Head of caudate nucleus (tissue), 42 donors: ENCODE measurements at regions not wholly inside any gene's neighbourhood (a gene's known extent, or its start where the extent isn't known, plus 50 kb on each side); places are given as distances from the start of the nearest gene placed in this dataset.

Experiments used
- DNase-seq, 42 donors: peaks; one replicate each; pipeline versions ENCODE4 v3.0.0 to v3.0.0-alpha.2; 2020 to 2021; ENCODE audit warnings: mixed read lengths in 7 of 42
- intact Hi-C: fragments of 100-400 bp; cut with DNase I; formaldehyde crosslinking; loops from one replicate; pipeline ENCODE4 v1.15.0; 2022

GRCh38 chr2:205903549-205904129 is 182.3 kb downstream of the INO80D start:
- DNase-seq = no peak
- intact Hi-C loops = no loop called here

GRCh38 chr2:205902900-205903237 is 183.1 kb downstream of the INO80D start:
- intact Hi-C loops = no loop called here
- DNase-seq = no peak

GRCh38 chr2:205902041-205902899 is 183.7 kb downstream of the INO80D start:
- DNase-seq = no peak
- intact Hi-C loops = no loop called here

- intact Hi-C loops = no loop called here
- no peak for DNase-seq
Measured at GRCh38 chr2:205901491-205901890, 184.5 kb downstream of the INO80D start.

- intact Hi-C loops = no loop called here
- DNase-seq = no peak
Measured at GRCh38 chr2:205898744-205899143, 187.2 kb downstream of the INO80D start.

- intact Hi-C loops = no loop called here
Measured at GRCh38 chr2:205895981-205896655, 189.9 kb downstream of the INO80D start.

GRCh38 chr2:205892665-205893259 is 193.2 kb downstream of the INO80D start:
- intact Hi-C loops = no loop called here
- DNase-seq = no peak

More at GRCh38 chr2:205895981-205896655, 189.9 kb downstream of the INO80D start:
- DNase-seq = no peak

GRCh38 chr2:205892251-205892655 is 193.7 kb downstream of the INO80D start:
- DNase-seq = peak in 18 of 42 donors; percentile 5 to 50 (median 29)
- intact Hi-C loops = no loop called here

- DNase-seq = no peak
Measured at GRCh38 chr2:205889114-205889513, 196.9 kb downstream of the INO80D start.

GRCh38 chr2:205887637-205888036 is 198.3 kb downstream of the INO80D start:
- intact Hi-C loops = loop anchor here (5.0 kb wide), 1 partner anchor 115 kb away; no protein-coding TSS in a partner anchor
- no peak for DNase-seq

More at GRCh38 chr2:205889114-205889513, 196.9 kb downstream of the INO80D start:
- intact Hi-C loops = loop anchor here (5.0 kb wide), 1 partner anchor 117 kb away; no protein-coding TSS in a partner anchor

- intact Hi-C loops = loop anchor here (5.0 kb wide), 1 partner anchor 113 kb away; no protein-coding TSS in a partner anchor
- DNase-seq = peak; percentile 71 to 96 (median 89)
Measured at GRCh38 chr2:205885492-205886099, 200.4 kb downstream of the INO80D start.

GRCh38 chr2:205883965-205884364 is 201.7 kb downstream of the NRP2 start:
- intact Hi-C loops = no loop called here
- DNase-seq = no peak

- no peak for DNase-seq
- intact Hi-C loops = no loop called here
Measured at GRCh38 chr2:205882806-205883425, 200.6 kb downstream of the NRP2 start.

- intact Hi-C loops = no loop called here
- no peak for DNase-seq
Measured at GRCh38 chr2:205880048-205880447, 197.7 kb downstream of the NRP2 start.

- peak in 3 of 42 donors; percentile 4 to 43 (median 28) for DNase-seq
- intact Hi-C loops = no loop called here
Measured at GRCh38 chr2:205878999-205879762, 196.9 kb downstream of the NRP2 start.

GRCh38 chr2:205877496-205877895 is 195.2 kb downstream of the NRP2 start:
- intact Hi-C loops = no loop called here
- DNase-seq = no peak

- no peak for DNase-seq
- intact Hi-C loops = no loop called here
Measured at GRCh38 chr2:205876127-205876526, 193.8 kb downstream of the NRP2 start.

GRCh38 chr2:205872716-205873115 is 190.4 kb downstream of the NRP2 start:
- intact Hi-C loops = no loop called here
- DNase-seq = no peak
